ENCODE measurements at regions not wholly inside any gene's neighbourhood (a gene's known extent, or its start where the extent isn't known, plus 50 kb on each side); places are given as distances from the start of the nearest gene placed in this dataset.
"Not testable (repeated sequence)": the region's sequence is repeated elsewhere in the genome, so short reads cannot be mapped to it uniquely, and the experiment has no call there.

DNA sequence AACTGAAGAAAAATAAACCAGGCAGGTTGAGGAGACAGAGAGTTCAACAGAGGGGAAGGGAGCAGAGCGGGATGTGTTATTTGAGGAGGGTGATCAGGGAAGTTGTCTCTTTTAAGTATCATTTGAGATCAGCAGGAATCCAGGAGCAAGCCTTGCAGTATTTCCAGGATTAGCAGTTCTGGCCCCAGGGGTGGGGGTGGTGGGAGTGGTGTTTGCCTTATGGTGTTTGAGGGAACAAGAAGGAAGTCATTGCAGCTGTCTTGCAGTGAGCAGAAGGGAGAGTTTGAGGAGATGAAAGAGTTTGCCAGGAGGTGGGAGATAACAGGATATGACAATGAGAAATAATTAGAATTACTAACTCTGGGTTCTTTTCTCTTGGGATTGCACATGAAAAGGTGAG is 418.6 kb downstream of the NELL2 start:
- Mint-ChIP-seq H3K4me1 (no peaks in the 10 kb centered on the region), H3K27me3 (ENCODE audit: low read depth) (no peaks in the 10 kb centered on the region), H3K4me3 (no peak overlapping the region), H3K9me3 (no peaks in the 10 kb centered on the region), H3K36me3 (ENCODE audit: low read depth) (no peaks in the 10 kb centered on the region), H3K27ac (no peak overlapping the region)
- TF ChIP-seq, protein P1, sequence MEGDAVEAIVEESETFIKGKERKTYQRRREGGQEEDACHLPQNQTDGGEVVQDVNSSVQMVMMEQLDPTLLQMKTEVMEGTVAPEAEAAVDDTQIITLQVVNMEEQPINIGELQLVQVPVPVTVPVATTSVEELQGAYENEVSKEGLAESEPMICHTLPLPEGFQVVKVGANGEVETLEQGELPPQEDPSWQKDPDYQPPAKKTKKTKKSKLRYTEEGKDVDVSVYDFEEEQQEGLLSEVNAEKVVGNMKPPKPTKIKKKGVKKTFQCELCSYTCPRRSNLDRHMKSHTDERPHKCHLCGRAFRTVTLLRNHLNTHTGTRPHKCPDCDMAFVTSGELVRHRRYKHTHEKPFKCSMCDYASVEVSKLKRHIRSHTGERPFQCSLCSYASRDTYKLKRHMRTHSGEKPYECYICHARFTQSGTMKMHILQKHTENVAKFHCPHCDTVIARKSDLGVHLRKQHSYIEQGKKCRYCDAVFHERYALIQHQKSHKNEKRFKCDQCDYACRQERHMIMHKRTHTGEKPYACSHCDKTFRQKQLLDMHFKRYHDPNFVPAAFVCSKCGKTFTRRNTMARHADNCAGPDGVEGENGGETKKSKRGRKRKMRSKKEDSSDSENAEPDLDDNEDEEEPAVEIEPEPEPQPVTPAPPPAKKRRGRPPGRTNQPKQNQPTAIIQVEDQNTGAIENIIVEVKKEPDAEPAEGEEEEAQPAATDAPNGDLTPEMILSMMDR (IDR thresholded peaks at IDR 0.05; ENCODE audit: unreplicated experiment in 3 of 3) = no peak

DNA sequence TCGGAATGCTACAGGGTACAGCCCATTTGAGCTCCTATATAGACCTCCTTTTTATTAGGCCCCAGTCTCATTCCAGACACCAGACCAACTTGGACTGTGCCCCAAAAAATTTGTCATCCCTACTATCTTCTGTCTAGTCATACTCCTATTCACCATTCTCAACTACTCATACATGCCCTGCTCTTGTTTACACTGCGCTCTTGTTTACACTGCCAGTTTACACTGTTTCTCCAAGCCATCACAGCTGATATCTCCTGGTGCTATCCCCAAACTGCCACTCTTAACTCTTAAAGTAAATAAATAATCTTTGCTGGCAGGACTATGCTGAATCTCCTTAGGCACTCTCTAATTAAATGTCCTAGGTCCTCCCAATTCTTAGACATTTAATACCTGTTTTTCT is 421.2 kb downstream of the NELL2 start:
- not testable (repeated sequence) for H3K36me3 Mint-ChIP-seq (ENCODE audit: low read depth); H3K27ac Mint-ChIP-seq; H3K4me1 Mint-ChIP-seq; H3K9me3 Mint-ChIP-seq; H3K4me3 Mint-ChIP-seq; H3K27me3 Mint-ChIP-seq (ENCODE audit: low read depth)

DNA sequence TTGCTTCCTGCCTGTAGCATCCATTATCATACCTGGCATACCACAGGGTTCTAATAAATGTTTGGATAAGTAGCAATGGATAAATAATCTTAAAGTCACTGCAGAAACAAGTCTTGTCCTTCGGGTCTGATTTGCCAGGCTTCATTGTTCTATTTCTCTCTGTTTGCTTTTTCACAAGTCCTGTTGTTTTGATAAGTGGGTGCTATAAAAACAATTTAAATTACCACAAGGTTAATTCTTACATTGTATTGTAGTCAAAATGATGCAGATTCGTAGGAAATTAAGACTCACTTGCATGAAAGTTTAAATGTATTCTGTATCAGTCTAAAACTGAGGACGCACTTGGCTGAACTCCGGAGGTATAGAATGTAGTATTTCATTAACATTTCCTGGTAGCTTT is 429.9 kb downstream of the NELL2 start:
- Mint-ChIP-seq H3K27ac (peak overlapping the region; percentile 0 to 13 (median 10)), H3K9me3 (peaks cover 2% of the 10 kb centered on the region), H3K4me3 (no peak overlapping the region), H3K27me3 (ENCODE audit: low read depth) (no peaks in the 10 kb centered on the region), H3K36me3 (ENCODE audit: low read depth) (no peaks in the 10 kb centered on the region), H3K4me1 (peaks cover 4% of the 10 kb centered on the region)
- TF ChIP-seq, protein P1 (IDR thresholded peaks at IDR 0.05; ENCODE audit: unreplicated experiment in 3 of 3) = no peak

DNA sequence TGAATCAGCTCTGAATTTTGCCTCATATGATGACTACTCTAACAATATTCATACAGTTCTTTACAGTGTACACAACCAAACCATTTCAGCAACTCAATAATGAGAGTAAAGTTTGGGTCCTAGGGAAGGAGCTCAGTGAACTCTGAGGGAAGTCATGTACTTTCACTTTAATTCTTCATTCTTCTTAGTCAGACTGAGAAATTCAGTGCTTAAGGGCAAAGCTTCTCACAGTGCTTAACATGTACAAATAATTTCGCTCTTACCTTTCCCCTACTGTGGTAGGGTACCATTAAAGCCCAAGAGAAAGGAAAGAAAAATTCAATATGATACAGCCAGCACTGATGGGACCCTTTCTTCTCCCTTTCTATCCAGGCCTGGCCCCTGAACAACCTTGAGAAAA is 435.0 kb downstream of the NELL2 start:
- Mint-ChIP-seq H3K4me1 (no peaks in the 10 kb centered on the region), H3K9me3 (no peaks in the 10 kb centered on the region), H3K27ac (no peak overlapping the region), H3K36me3 (ENCODE audit: low read depth) (no peaks in the 10 kb centered on the region), H3K27me3 (ENCODE audit: low read depth) (no peaks in the 10 kb centered on the region), H3K4me3 (no peak overlapping the region)
- TF ChIP-seq, protein P1 (IDR thresholded peaks at IDR 0.05; ENCODE audit: unreplicated experiment in 3 of 3) = no peak
